ENCODE measurements at regions not wholly inside any gene's neighbourhood (a gene's known extent, or its start where the extent isn't known, plus 50 kb on each side); places are given as distances from the start of the nearest gene placed in this dataset.
"Not testable (repeated sequence)": the region's sequence is repeated elsewhere in the genome, so short reads cannot be mapped to it uniquely, and the experiment has no call there.

DNA sequence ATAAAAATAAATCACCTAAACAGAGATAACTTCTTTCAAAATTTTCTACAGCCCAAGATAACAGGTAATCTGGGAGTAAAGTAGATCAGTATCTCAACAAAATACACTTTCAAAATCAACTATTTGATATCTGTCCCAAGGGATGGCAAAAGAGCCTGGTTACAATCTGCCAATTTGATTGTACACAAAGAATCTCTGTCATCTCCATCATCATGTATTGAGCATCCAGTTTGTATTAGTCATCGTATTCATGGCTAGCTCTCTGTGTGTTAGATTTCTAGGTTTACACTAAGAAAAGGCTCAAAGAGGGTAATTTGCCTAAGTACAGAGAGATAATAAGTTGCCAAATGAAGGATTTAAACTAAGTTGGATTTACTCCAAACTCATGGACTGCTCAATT, 329.0 kb upstream of the NRSN1 start:
- peaks cover 0 to 4% of the 10 kb centered on the region in 2 experiments; a peak in 2 of 4 replicates for H3K9me3 ChIP-seq (ENCODE audit: control insufficient read depth in 1 of 2, insufficient read depth in 1 of 2, low read depth in 1 of 2, low read length in 2 of 2)
- TF ChIP-seq POLR2AphosphoS5 (IDR thresholded peaks at IDR 0.05; ENCODE audit: low read depth, low read length) (no peak), EGR1 (IDR thresholded peaks at IDR 0.05; ENCODE audit: low read depth) (no peak), REST (IDR thresholded peaks at IDR 0.05; ENCODE audit: low read depth) (no peak), RAD21 (IDR thresholded peaks at IDR 0.05; ENCODE audit: low read depth) (no peak), ZNF274 (IDR thresholded peaks at IDR 0.05; ENCODE audit: low read depth, low read length) (no peak), ELF1 (IDR thresholded peaks at IDR 0.05; ENCODE audit: borderline replicate concordance, low read depth) (no peak), ATF3 (IDR thresholded peaks at IDR 0.05) (no peak), TCF7L2 (IDR thresholded peaks at IDR 0.05; ENCODE audit: borderline replicate concordance, extremely low read depth, insufficient read depth, insufficient read length) (no peak)
- TF ChIP-seq, protein P1, sequence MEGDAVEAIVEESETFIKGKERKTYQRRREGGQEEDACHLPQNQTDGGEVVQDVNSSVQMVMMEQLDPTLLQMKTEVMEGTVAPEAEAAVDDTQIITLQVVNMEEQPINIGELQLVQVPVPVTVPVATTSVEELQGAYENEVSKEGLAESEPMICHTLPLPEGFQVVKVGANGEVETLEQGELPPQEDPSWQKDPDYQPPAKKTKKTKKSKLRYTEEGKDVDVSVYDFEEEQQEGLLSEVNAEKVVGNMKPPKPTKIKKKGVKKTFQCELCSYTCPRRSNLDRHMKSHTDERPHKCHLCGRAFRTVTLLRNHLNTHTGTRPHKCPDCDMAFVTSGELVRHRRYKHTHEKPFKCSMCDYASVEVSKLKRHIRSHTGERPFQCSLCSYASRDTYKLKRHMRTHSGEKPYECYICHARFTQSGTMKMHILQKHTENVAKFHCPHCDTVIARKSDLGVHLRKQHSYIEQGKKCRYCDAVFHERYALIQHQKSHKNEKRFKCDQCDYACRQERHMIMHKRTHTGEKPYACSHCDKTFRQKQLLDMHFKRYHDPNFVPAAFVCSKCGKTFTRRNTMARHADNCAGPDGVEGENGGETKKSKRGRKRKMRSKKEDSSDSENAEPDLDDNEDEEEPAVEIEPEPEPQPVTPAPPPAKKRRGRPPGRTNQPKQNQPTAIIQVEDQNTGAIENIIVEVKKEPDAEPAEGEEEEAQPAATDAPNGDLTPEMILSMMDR (IDR thresholded peaks at IDR 0.05 in 2 of 3, conservative IDR thresholded peaks at IDR 0.05 in 1 of 3; ENCODE audit: borderline replicate concordance in 1 of 3, insufficient read depth in 1 of 3, low read depth in 2 of 3, low read length in 2 of 3): no peak
- TF ChIP-seq, protein P2, sequence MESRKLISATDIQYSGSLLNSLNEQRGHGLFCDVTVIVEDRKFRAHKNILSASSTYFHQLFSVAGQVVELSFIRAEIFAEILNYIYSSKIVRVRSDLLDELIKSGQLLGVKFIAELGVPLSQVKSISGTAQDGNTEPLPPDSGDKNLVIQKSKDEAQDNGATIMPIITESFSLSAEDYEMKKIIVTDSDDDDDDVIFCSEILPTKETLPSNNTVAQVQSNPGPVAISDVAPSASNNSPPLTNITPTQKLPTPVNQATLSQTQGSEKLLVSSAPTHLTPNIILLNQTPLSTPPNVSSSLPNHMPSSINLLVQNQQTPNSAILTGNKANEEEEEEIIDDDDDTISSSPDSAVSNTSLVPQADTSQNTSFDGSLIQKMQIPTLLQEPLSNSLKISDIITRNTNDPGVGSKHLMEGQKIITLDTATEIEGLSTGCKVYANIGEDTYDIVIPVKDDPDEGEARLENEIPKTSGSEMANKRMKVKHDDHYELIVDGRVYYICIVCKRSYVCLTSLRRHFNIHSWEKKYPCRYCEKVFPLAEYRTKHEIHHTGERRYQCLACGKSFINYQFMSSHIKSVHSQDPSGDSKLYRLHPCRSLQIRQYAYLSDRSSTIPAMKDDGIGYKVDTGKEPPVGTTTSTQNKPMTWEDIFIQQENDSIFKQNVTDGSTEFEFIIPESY (IDR thresholded peaks at IDR 0.05; ENCODE audit: extremely low read depth, insufficient replicate concordance, low read length): no peak
- H3K27me3 ChIP-seq (ENCODE audit: insufficient read depth, low read length): no peaks in the 10 kb centered on the region
- no peaks in the 10 kb centered on the region for H3K79me2 ChIP-seq (ENCODE audit: insufficient read depth, low read length)
- H4K20me1 ChIP-seq (ENCODE audit: insufficient read depth): no peaks in the 10 kb centered on the region
- intact Hi-C loops (cut with micrococcal nuclease): no loop called here
- H3K9ac ChIP-seq (ENCODE audit: low read length): no peak overlapping the region
- CTCF ChIA-PET: no interaction called here
- BruUV-seq (replicated peaks): no TSS peak
- no peaks in the 10 kb centered on the region for H3K9me2 ChIP-seq (ENCODE audit: insufficient read depth)
- no peak overlapping the region for H3K4me2 ChIP-seq (ENCODE audit: low read length)
- ATAC-seq (no peak), DNase-seq (ENCODE audit: low read depth, low spot score) (no peak)
- H3K4me3 ChIP-seq (replicated peaks in 1 of 2; ENCODE audit: low read depth in 1 of 2, low read length in 2 of 2): no peak overlapping the region
- no peak overlapping the region for H3K27ac ChIP-seq (ENCODE audit: low read depth, low read length)
- no peaks in the 10 kb centered on the region for H3K4me1 ChIP-seq (ENCODE audit: control insufficient read depth in 1 of 2, insufficient read depth in 2 of 2, low read length in 2 of 2)
- RAD21 ChIA-PET (ENCODE audit: low non-redundant PET in 1 of 2, low total read pairs in 2 of 2, uncharacterized antibody in 2 of 2, unreplicated experiment in 2 of 2): no interaction called here
- H2AFZ ChIP-seq (ENCODE audit: low read depth, low read length, poor library complexity, severe bottlenecking): no peak overlapping the region
- H3K36me3 ChIP-seq (ENCODE audit: control insufficient read depth in 1 of 2, insufficient read depth in 2 of 2, low read length in 2 of 2): no peaks in the 10 kb centered on the region
- POLR2A ChIA-PET: no interaction called here

GRCh38 chr6:23804289-23804688, 321.7 kb upstream of the NRSN1 start:
- DNase-seq (ENCODE audit: low read depth, low spot score); BruUV-seq (replicated peaks); H3K4me3 ChIP-seq (replicated peaks in 1 of 2; ENCODE audit: low read depth in 1 of 2, low read length in 2 of 2); H3K36me3 ChIP-seq (ENCODE audit: control insufficient read depth in 1 of 2, insufficient read depth in 2 of 2, low read length in 2 of 2); H3K9me2 ChIP-seq (ENCODE audit: insufficient read depth); CTCF ChIA-PET; H4K20me1 ChIP-seq (ENCODE audit: insufficient read depth); H3K27ac ChIP-seq (ENCODE audit: low read depth, low read length); H3K9me3 ChIP-seq (ENCODE audit: control insufficient read depth in 1 of 2, insufficient read depth in 1 of 2, low read depth in 1 of 2, low read length in 2 of 2); H3K27me3 ChIP-seq (ENCODE audit: insufficient read depth, low read length); H3K4me1 ChIP-seq (ENCODE audit: control insufficient read depth in 1 of 2, insufficient read depth in 2 of 2, low read length in 2 of 2); H2AFZ ChIP-seq (ENCODE audit: low read depth, low read length, poor library complexity, severe bottlenecking); RAD21 ChIA-PET (ENCODE audit: low non-redundant PET in 1 of 2, low total read pairs in 2 of 2, uncharacterized antibody in 2 of 2, unreplicated experiment in 2 of 2); intact Hi-C loops (cut with micrococcal nuclease); H3K9ac ChIP-seq (ENCODE audit: low read length); H3K4me2 ChIP-seq (ENCODE audit: low read length); ATAC-seq; POLR2A ChIA-PET; H3K79me2 ChIP-seq (ENCODE audit: insufficient read depth, low read length): not testable (repeated sequence)
